ENCODE measurements at regions not wholly inside any gene's neighbourhood (a gene's known extent, or its start where the extent isn't known, plus 50 kb on each side); places are given as distances from the start of the nearest gene placed in this dataset.

GRCh38 chr12:27193854-27194544 lies 50.1 kb upstream of the STK38L start:
- H2AFZ ChIP-seq (ENCODE audit: low read depth, low read length): no peak overlapping the region
- H3K36me3 ChIP-seq (ENCODE audit: control insufficient read depth, insufficient read depth, low read length): no peaks in the 10 kb centered on the region
- peaks cover 0 to 5% of the 10 kb centered on the region in 2 experiments; a peak in 4 of 5 replicates for H3K27me3 ChIP-seq (ENCODE audit: control insufficient read depth in 2 of 2, insufficient read depth in 2 of 2, low read length in 2 of 2)
- no peaks in the 10 kb centered on the region for H3K9me1 ChIP-seq (ENCODE audit: control insufficient read depth, insufficient read depth, low read length)
- intact Hi-C loops (cut with micrococcal nuclease) (no loop called here), in situ Hi-C loops (cut with MboI) (no loop called here)
- no peak for DNase-seq (ENCODE audit: extremely low read depth in 1 of 4, low spot score in 3 of 4)
- H3K4me2 ChIP-seq (ENCODE audit: insufficient read depth, low read length): no peak overlapping the region
- H3K79me2 ChIP-seq (ENCODE audit: control insufficient read depth, insufficient read depth, low read length): no peaks in the 10 kb centered on the region
- POLR2A ChIA-PET: no interaction called here
- 0% methylated on average over 2 of the region's 2 CpGs for WGBS (ENCODE audit: insufficient coverage, low coverage, missing lambda C conversion rate)
- H3K4me1 ChIP-seq (replicated peaks in 1 of 2; ENCODE audit: control insufficient read depth in 2 of 2, insufficient read depth in 2 of 2, low read length in 2 of 2): no peaks in the 10 kb centered on the region
- no peak for ATAC-seq
- H3K27ac ChIP-seq (ENCODE audit: extremely low read depth, low read depth, low read length): no peak overlapping the region
- BruUV-seq (replicated peaks): no TSS peak
- H3K9ac ChIP-seq (ENCODE audit: insufficient read depth in 1 of 2, low read depth in 2 of 2, low read length in 2 of 2): no peak overlapping the region
- H4K20me1 ChIP-seq (replicated peaks; ENCODE audit: control insufficient read depth, insufficient read depth, low read length): no peaks in the 10 kb centered on the region
- no peak overlapping the region for H3K4me3 ChIP-seq
- CTCF ChIA-PET (ENCODE audit: low intra/inter-chr PET ratio): no interaction called here
- no peaks in the 10 kb centered on the region for H3K9me3 ChIP-seq (replicated peaks; ENCODE audit: control insufficient read depth, insufficient read depth, low read depth, low read length)
- no peak for FAIRE-seq
- TF ChIP-seq ZNF830 (CRISPR knock-in tag; IDR thresholded peaks at IDR 0.05): no peak
- no peak for TF ChIP-seq CREB5 (CRISPR knock-in tag; IDR thresholded peaks at IDR 0.05)
- no peak for TF ChIP-seq STAT5B (CRISPR knock-in tag; IDR thresholded peaks at IDR 0.05)
- no peak for TF ChIP-seq MXI1 (IDR thresholded peaks at IDR 0.05; ENCODE audit: low read depth, low read length)
- TF ChIP-seq CHCHD3 (CRISPR knock-in tag; IDR thresholded peaks at IDR 0.05): no peak
- TF ChIP-seq MECOM (CRISPR knock-in tag; IDR thresholded peaks at IDR 0.05): no peak
- no peak for TF ChIP-seq TRIM28 (IDR thresholded peaks at IDR 0.05)
- TF ChIP-seq ZNF589 (CRISPR knock-in tag; IDR thresholded peaks at IDR 0.05; ENCODE audit: low read depth): no peak
- no peak for TF ChIP-seq FOXA3 (CRISPR knock-in tag; conservative IDR thresholded peaks at IDR 0.05 in 1 of 2, IDR thresholded peaks at IDR 0.05 in 1 of 2)
- TF ChIP-seq GTF2F1 (IDR thresholded peaks at IDR 0.05; ENCODE audit: low read depth, low read length): no peak
- TF ChIP-seq, protein P1, sequence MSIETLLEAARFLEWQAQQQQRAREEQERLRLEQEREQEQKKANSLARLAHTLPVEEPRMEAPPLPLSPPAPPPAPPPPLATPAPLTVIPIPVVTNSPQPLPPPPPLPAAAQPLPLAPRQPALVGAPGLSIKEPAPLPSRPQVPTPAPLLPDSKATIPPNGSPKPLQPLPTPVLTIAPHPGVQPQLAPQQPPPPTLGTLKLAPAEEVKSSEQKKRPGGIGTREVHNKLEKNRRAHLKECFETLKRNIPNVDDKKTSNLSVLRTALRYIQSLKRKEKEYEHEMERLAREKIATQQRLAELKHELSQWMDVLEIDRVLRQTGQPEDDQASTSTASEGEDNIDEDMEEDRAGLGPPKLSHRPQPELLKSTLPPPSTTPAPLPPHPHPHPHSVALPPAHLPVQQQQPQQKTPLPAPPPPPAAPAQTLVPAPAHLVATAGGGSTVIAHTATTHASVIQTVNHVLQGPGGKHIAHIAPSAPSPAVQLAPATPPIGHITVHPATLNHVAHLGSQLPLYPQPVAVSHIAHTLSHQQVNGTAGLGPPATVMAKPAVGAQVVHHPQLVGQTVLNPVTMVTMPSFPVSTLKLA (conservative IDR thresholded peaks at IDR 0.05): no peak
